Gastroesophageal sphincter (tissue), 4 donors: ENCODE measurements at regions not wholly inside any gene's neighbourhood (a gene's known extent, or its start where the extent isn't known, plus 50 kb on each side); places are given as distances from the start of the nearest gene placed in this dataset.

ENCODE experiments used
- ATAC-seq: fragments of 150-250 bp; one replicate; pipeline ENCODE4 v1.9.1; 2016; ENCODE audit warnings: mild to moderate bottlenecking, moderate library complexity
- H3K27ac ChIP-seq, 4 donors: fragments of 200-600 bp; sonication (generic) in 3 of 4; 1 replicate in 3 of 4; 2 replicates in 1 of 4; pipeline ENCODE4 v1.5.1; 2016 to 2019
- H3K27me3 ChIP-seq: fragments of 200-600 bp; sonication (generic); one replicate; pipeline ENCODE4 v1.5.1; 2019
- H3K36me3 ChIP-seq, 2 donors: fragments of 200-600 bp; sonication (generic); one replicate each; pipeline ENCODE4 v1.5.1; 2019; ENCODE audit warnings: control low read depth in 1 of 2
- H3K4me1 ChIP-seq, 3 donors: fragments of 200-600 bp; sonication (generic); 1 replicate in 2 of 3; 2 replicates in 1 of 3; pipeline ENCODE4 v1.5.1; 2016 to 2019; ENCODE audit warnings: control low read depth in 2 of 3
- H3K4me3 ChIP-seq, 2 donors: fragments of 200-600 bp; sonication (generic); one replicate each; pipeline ENCODE4 v1.5.1; 2019; ENCODE audit warnings: mild to moderate bottlenecking in 1 of 2, moderate library complexity in 1 of 2
- H3K9me3 ChIP-seq, 3 donors: fragments of 200-600 bp; sonication (generic); one replicate each; pipeline ENCODE4 v1.5.1; 2017 to 2019; ENCODE audit warnings: control low read depth in 2 of 3
- CTCF ChIP-seq, 4 experiments: fragments of 200-600 bp in 2 of 4; fragments of 450-650 bp in 2 of 4; sonication (generic) in 1 of 4; IDR thresholded peaks; one replicate each; pipeline ENCODE4 v1.5.1; 2017 to 2019; ENCODE audit warnings: antibody characterized with exemption in 4 of 4, mild to moderate bottlenecking in 2 of 4, moderate library complexity in 2 of 4
- EP300 ChIP-seq: sonication (generic); formaldehyde crosslinking; IDR thresholded peaks from one replicate; pipeline ENCODE4 v1.6.1; 2017; ENCODE audit warnings: antibody characterized with exemption, mild to moderate bottlenecking
- POLR2A ChIP-seq, 2 donors: fragments of 450-650 bp; IDR thresholded peaks; one replicate each; pipeline ENCODE4 v1.6.1; 2017; ENCODE audit warnings: antibody characterized with exemption in 2 of 2, mild to moderate bottlenecking in 2 of 2, moderate library complexity in 1 of 2
- POLR2AphosphoS5 ChIP-seq: sonication (generic); formaldehyde crosslinking; IDR thresholded peaks from one replicate; pipeline ENCODE4 v1.6.1; 2017; ENCODE audit warnings: antibody characterized with exemption
- WGBS, 2 donors: methylation state at CpG; one replicate each; pipeline ENCODE4 v1.1.5; 2018; ENCODE audit warnings: low coverage in 1 of 2; 5-methylcytosine and 5-hydroxymethylcytosine counted together

- Histone ChIP-seq H3K27me3 (no peaks in the 10 kb centered on the region), H3K36me3 (no peaks in the 10 kb centered on the region), H3K4me1 (peaks cover 0 to 33% (median 0%) of the 10 kb centered on the region in 3 donors), H3K27ac (no peak overlapping the region), H3K9me3 (no peaks in the 10 kb centered on the region), H3K4me3 (no peak overlapping the region)
- ATAC-seq: no peak
- WGBS, 2 donors: 88 to 96% methylated on average over 4 to 5 of the region's 6 CpGs
- TF ChIP-seq CTCF (IDR thresholded peaks at IDR 0.05) (no peak), POLR2AphosphoS5 (no peak), EP300 (no peak), POLR2A (IDR thresholded peaks at IDR 0.05) (no peak)
Measured at GRCh38 chr5:172567843-172568242, 73.2 kb upstream of the NEURL1B start.

- 89% methylated on average over 4 of the region's 7 CpGs; no CpG with 5 or more reads in 1 of the 2 donors for WGBS, 2 donors
- Histone ChIP-seq H3K27me3 (no peaks in the 10 kb centered on the region), H3K9me3 (no peaks in the 10 kb centered on the region)
Measured at GRCh38 chr5:172567294-172567693, 73.8 kb upstream of the NEURL1B start.

GRCh38 chr5:172565931-172566665 is 75.0 kb upstream of the NEURL1B start:
- ATAC-seq: no peak
- H3K27ac ChIP-seq: no peak overlapping the region
- 84 to 88% methylated on average over 4 to 6 of the region's 8 CpGs for WGBS, 2 donors
- H3K9me3 ChIP-seq: no peaks in the 10 kb centered on the region
- H3K4me3 ChIP-seq: no peak overlapping the region
- no peaks in the 10 kb centered on the region for H3K36me3 ChIP-seq
- TF ChIP-seq EP300 (no peak), POLR2AphosphoS5 (no peak), POLR2A (IDR thresholded peaks at IDR 0.05) (no peak), CTCF (IDR thresholded peaks at IDR 0.05) (no peak)
- peaks cover 0 to 15% (median 0%) of the 10 kb centered on the region in 3 donors for H3K4me1 ChIP-seq
- H3K27me3 ChIP-seq: no peaks in the 10 kb centered on the region

More at GRCh38 chr5:172567294-172567693, 73.8 kb upstream of the NEURL1B start:
- Histone ChIP-seq H3K4me3 (no peak overlapping the region), H3K36me3 (no peaks in the 10 kb centered on the region), H3K4me1 (peaks cover 0 to 27% (median 0%) of the 10 kb centered on the region in 3 donors), H3K27ac (no peak overlapping the region)
- no peak for TF ChIP-seq CTCF (IDR thresholded peaks at IDR 0.05)
- no peak for TF ChIP-seq POLR2AphosphoS5
- TF ChIP-seq POLR2A (IDR thresholded peaks at IDR 0.05): no peak
- no peak for ATAC-seq

- Histone ChIP-seq H3K9me3 (no peaks in the 10 kb centered on the region), H3K36me3 (no peaks in the 10 kb centered on the region), H3K27ac (no peak overlapping the region), H3K27me3 (no peaks in the 10 kb centered on the region), H3K4me3 (no peak overlapping the region), H3K4me1 (peaks cover 0 to 11% (median 0%) of the 10 kb centered on the region in 3 donors)
- WGBS, 2 donors: 77 to 100% methylated on average over 1 to 5 of the region's 8 CpGs
- TF ChIP-seq POLR2A (IDR thresholded peaks at IDR 0.05) (no peak), CTCF (IDR thresholded peaks at IDR 0.05) (no peak), POLR2AphosphoS5 (no peak), EP300 (no peak)
- ATAC-seq: no peak
Measured at GRCh38 chr5:172565455-172565854, 75.6 kb upstream of the NEURL1B start.

- Histone ChIP-seq H3K4me3 (no peak overlapping the region), H3K4me1 (peaks cover 0 to 8% (median 0%) of the 10 kb centered on the region in 3 donors), H3K27ac (no peak overlapping the region), H3K36me3 (no peaks in the 10 kb centered on the region), H3K27me3 (no peaks in the 10 kb centered on the region), H3K9me3 (no peaks in the 10 kb centered on the region)
- WGBS, 2 donors: 57 to 81% methylated on average over 1 to 2 of the region's 4 CpGs
- no peak for ATAC-seq
- TF ChIP-seq EP300 (no peak), CTCF (IDR thresholded peaks at IDR 0.05) (no peak), POLR2AphosphoS5 (no peak), POLR2A (IDR thresholded peaks at IDR 0.05) (no peak)
Measured at GRCh38 chr5:172564883-172565282, 76.2 kb upstream of the NEURL1B start.
